ENCODE measurements at regions not wholly inside any gene's neighbourhood (a gene's known extent, or its start where the extent isn't known, plus 50 kb on each side); places are given as distances from the start of the nearest gene placed in this dataset.

DNA sequence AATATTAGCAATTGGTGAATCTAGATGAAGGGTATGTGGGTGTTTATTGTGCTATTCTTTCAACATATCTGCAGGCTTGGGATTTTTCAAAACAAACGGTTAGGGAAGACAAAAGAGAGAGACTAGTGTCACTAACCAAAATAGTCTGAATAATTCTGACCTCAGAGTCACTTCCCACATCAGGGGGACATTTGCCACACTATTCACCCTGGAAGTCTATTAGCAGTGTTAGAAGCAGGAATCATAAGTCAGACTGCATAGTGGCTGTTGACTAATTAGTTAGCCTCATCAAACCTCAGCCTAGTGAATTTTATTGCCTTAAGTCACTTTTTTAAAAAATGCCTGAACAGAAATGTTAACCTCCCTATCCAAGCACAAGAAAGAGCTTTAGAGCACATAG lies 169.2 kb upstream of the RGMB start:
- Histone ChIP-seq H3K4me3 (ENCODE audit: extremely low read depth in 1 of 4, insufficient read depth in 2 of 4, low read depth in 3 of 4, low read length in 4 of 4) (no peak overlapping the region), H3K56ac (replicated peaks; ENCODE audit: insufficient read length, low read depth, low read length) (no peak overlapping the region), H2BK12ac (ENCODE audit: low read depth, low read length) (no peak overlapping the region), H2AFZ (ENCODE audit: low read length) (no peak overlapping the region), H3K79me1 (ENCODE audit: low read depth, low read length) (no peaks in the 10 kb centered on the region), H3K4ac (replicated peaks; ENCODE audit: insufficient read length, low read depth, low read length) (no peak overlapping the region), H3K9ac (replicated peaks in 1 of 4; ENCODE audit: extremely low read depth in 1 of 4, low read depth in 3 of 4, low read length in 3 of 4) (no peak overlapping the region), H3K27me3 (replicated peaks in 1 of 4; ENCODE audit: control insufficient read depth in 3 of 4, extremely low read depth in 1 of 4, insufficient read depth in 3 of 4, low read length in 3 of 4) (no peaks in the 10 kb centered on the region), H3K14ac (ENCODE audit: insufficient read length) (no peak overlapping the region), H2BK15ac (ENCODE audit: low read length) (no peak overlapping the region), H2AK5ac (ENCODE audit: low read depth, low read length) (no peak overlapping the region), H4K20me1 (replicated peaks in 1 of 2; ENCODE audit: control insufficient read depth in 1 of 2, insufficient read depth in 2 of 2, low read length in 2 of 2) (no peaks in the 10 kb centered on the region), H3K23me2 (ENCODE audit: low read depth, low read length) (no peaks in the 10 kb centered on the region), H3K23ac (ENCODE audit: insufficient read length) (no peak overlapping the region), H4K91ac (replicated peaks; ENCODE audit: insufficient read length, low read length) (no peak overlapping the region), H3K27ac (ENCODE audit: low read depth, low read length) (no peak overlapping the region), H3K18ac (ENCODE audit: extremely low read depth, low read length) (no peak overlapping the region), H4K8ac (ENCODE audit: extremely low read depth, insufficient read depth, low read length) (no peak overlapping the region), H2BK5ac (ENCODE audit: low read depth, low read length) (no peak overlapping the region), H3K4me2 (ENCODE audit: insufficient read depth in 1 of 2, low read depth in 2 of 2, low read length in 2 of 2) (no peak overlapping the region), H3K4me1 (replicated peaks in 1 of 4; ENCODE audit: control insufficient read depth in 3 of 4, insufficient read depth in 4 of 4, low read length in 3 of 4) (no peaks in the 10 kb centered on the region), H3K79me2 (ENCODE audit: control insufficient read depth in 1 of 2, insufficient read depth in 2 of 2, low read length in 2 of 2) (no peaks in the 10 kb centered on the region), H3K36me3 (ENCODE audit: control insufficient read depth in 2 of 4, insufficient read depth in 4 of 4, low read length in 3 of 4) (no peaks in the 10 kb centered on the region), H2BK120ac (replicated peaks; ENCODE audit: low read depth, low read length) (no peak overlapping the region), H3K9me3 (ENCODE audit: insufficient read depth in 2 of 2, low read depth in 1 of 2, low read length in 1 of 2) (peaks cover 0 to 3% of the 10 kb centered on the region in 2 experiments; a peak in 2 of 4 replicates), H4K5ac (ENCODE audit: insufficient read length, low read depth, low read length) (no peak overlapping the region), H2BK20ac (ENCODE audit: low read length) (no peak overlapping the region)
- POLR2A ChIA-PET (ENCODE audit: partially characterized antibody): no interaction called here
- TF ChIP-seq SP2 (IDR thresholded peaks at IDR 0.05; ENCODE audit: low read length) (no peak), SRF (IDR thresholded peaks at IDR 0.05; ENCODE audit: low read depth, low read length) (no peak), FOSL1 (IDR thresholded peaks at IDR 0.05; ENCODE audit: insufficient read depth, low read depth, low read length) (no peak), SIRT6 (IDR thresholded peaks at IDR 0.05; ENCODE audit: low read length) (no peak), ASH2L (IDR thresholded peaks at IDR 0.05; ENCODE audit: low read length) (no peak), GTF2F1 (IDR thresholded peaks at IDR 0.05; ENCODE audit: borderline replicate concordance, low read depth, low read length) (no peak), SP1 (IDR thresholded peaks at IDR 0.05; ENCODE audit: low read depth, low read length) (no peak), MAFK (IDR thresholded peaks at IDR 0.05; ENCODE audit: low read depth, low read length) (no peak), SIN3A (conservative IDR thresholded peaks at IDR 0.05 in 1 of 2, IDR thresholded peaks at IDR 0.05 in 1 of 2; ENCODE audit: low read depth in 1 of 2, low read length in 2 of 2) (no peak)
- CTCF ChIA-PET (ENCODE audit: partially characterized antibody): no interaction called here
- WGBS, 2 experiments (ENCODE audit: extremely low coverage in 1 of 2, insufficient coverage in 1 of 2, insufficient read length in 1 of 2, insufficient replicate concordance in 2 of 2, low coverage in 1 of 2, low lambda C conversion rate in 2 of 2, missing lambda C conversion rate in 1 of 2): 88% methylated on average over 1 of the region's 1 CpG; no CpG with 5 or more reads in 1 of the 2 experiments
- DNase-seq (ENCODE audit: low read depth in 1 of 2, low spot score in 2 of 2): no peak
- FAIRE-seq: no peak

Measured in H1 (cell line).